ENCODE measurements at regions not wholly inside any gene's neighbourhood (a gene's known extent, or its start where the extent isn't known, plus 50 kb on each side); places are given as distances from the start of the nearest gene placed in this dataset.

- no peaks in the 10 kb centered on the region for H3K36me3 ChIP-seq (ENCODE audit: insufficient read depth, low read length)
- no peak overlapping the region for H3K4me2 ChIP-seq (ENCODE audit: low read length)
- H3K79me2 ChIP-seq (replicated peaks; ENCODE audit: insufficient read depth, low read length), result no peaks in the 10 kb centered on the region
- H3K4me3 ChIP-seq (ENCODE audit: low read length), result no peak overlapping the region
- TF ChIP-seq SMC3 (conservative IDR thresholded peaks at IDR 0.05; ENCODE audit: poor library complexity) (no peak), EP300 (conservative IDR thresholded peaks at IDR 0.05; ENCODE audit: poor library complexity, severe bottlenecking) (no peak), EZH2 (IDR thresholded peaks at IDR 0.05; ENCODE audit: borderline replicate concordance, insufficient read depth, low read length, poor library complexity, severe bottlenecking) (no peak), REST (IDR thresholded peaks at IDR 0.05; ENCODE audit: borderline replicate concordance) (no peak)
- TF ChIP-seq, protein P1, sequence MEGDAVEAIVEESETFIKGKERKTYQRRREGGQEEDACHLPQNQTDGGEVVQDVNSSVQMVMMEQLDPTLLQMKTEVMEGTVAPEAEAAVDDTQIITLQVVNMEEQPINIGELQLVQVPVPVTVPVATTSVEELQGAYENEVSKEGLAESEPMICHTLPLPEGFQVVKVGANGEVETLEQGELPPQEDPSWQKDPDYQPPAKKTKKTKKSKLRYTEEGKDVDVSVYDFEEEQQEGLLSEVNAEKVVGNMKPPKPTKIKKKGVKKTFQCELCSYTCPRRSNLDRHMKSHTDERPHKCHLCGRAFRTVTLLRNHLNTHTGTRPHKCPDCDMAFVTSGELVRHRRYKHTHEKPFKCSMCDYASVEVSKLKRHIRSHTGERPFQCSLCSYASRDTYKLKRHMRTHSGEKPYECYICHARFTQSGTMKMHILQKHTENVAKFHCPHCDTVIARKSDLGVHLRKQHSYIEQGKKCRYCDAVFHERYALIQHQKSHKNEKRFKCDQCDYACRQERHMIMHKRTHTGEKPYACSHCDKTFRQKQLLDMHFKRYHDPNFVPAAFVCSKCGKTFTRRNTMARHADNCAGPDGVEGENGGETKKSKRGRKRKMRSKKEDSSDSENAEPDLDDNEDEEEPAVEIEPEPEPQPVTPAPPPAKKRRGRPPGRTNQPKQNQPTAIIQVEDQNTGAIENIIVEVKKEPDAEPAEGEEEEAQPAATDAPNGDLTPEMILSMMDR (IDR thresholded peaks at IDR 0.05; ENCODE audit: poor library complexity, severe bottlenecking), result no peak
- no peaks in the 10 kb centered on the region for H3F3A ChIP-seq (ENCODE audit: insufficient read depth, low read length, poor library complexity, severe bottlenecking)
- H3K27me3 ChIP-seq (ENCODE audit: insufficient read depth, low read depth, low read length), result no peaks in the 10 kb centered on the region
- no peak overlapping the region for H3K9ac ChIP-seq (ENCODE audit: low read length)
- no peak overlapping the region for H3K27ac ChIP-seq (ENCODE audit: low read length)
- no peaks in the 10 kb centered on the region for H3K9me3 ChIP-seq (ENCODE audit: low read length)
- H4K20me1 ChIP-seq (ENCODE audit: insufficient read depth), result no peaks in the 10 kb centered on the region
- no peaks in the 10 kb centered on the region for H3K9me2 ChIP-seq (ENCODE audit: insufficient read depth, low read length)
- H2AFZ ChIP-seq (ENCODE audit: low read depth, low read length), result no peak overlapping the region
Measured at GRCh38 chr6:155708100-155708499, 252.5 kb upstream of the NOX3 start.

DNA sequence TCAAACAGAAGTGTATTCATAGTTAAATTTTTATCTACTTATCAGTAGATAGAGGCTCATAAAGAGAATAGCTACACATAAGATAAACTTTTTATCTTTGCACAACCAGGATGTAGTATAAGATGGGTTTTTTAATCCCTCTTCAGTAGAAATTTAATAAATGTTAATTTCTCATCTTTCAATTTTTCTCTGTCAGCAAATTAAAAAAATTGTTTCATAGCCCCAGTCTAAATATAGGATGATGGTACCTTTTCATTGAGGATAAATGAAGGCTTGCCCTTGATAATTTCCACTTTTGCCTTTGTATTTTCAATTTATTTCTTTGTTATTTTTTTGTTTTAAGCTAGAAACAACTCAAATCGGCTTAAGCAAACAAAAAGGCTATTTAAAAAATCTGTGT, 251.2 kb upstream of the NOX3 start:
- TF ChIP-seq EP300 (conservative IDR thresholded peaks at IDR 0.05; ENCODE audit: poor library complexity, severe bottlenecking) (no peak), MXI1 (conservative IDR thresholded peaks at IDR 0.05; ENCODE audit: poor library complexity, severe bottlenecking) (no peak), REST (IDR thresholded peaks at IDR 0.05; ENCODE audit: borderline replicate concordance) (no peak), RAD21 (conservative IDR thresholded peaks at IDR 0.05) (no peak), POLR2AphosphoS5 (IDR thresholded peaks at IDR 0.05) (no peak), EZH2 (IDR thresholded peaks at IDR 0.05; ENCODE audit: borderline replicate concordance, insufficient read depth, low read length, poor library complexity, severe bottlenecking) (no peak), SMC3 (conservative IDR thresholded peaks at IDR 0.05; ENCODE audit: poor library complexity) (no peak), TAF1 (IDR thresholded peaks at IDR 0.05; ENCODE audit: low read depth) (no peak)
- TF ChIP-seq, protein P1 (IDR thresholded peaks at IDR 0.05; ENCODE audit: poor library complexity, severe bottlenecking), result no peak
- no peak overlapping the region for H3K27ac ChIP-seq (ENCODE audit: low read length)

More for the DNA sequence above, 251.2 kb upstream of the NOX3 start:
- H3K36me3 ChIP-seq (ENCODE audit: insufficient read depth, low read length), result no peaks in the 10 kb centered on the region
- no peaks in the 10 kb centered on the region for H3K79me2 ChIP-seq (replicated peaks; ENCODE audit: insufficient read depth, low read length)
- H2AFZ ChIP-seq (ENCODE audit: low read depth, low read length), result no peak overlapping the region
- H3K9ac ChIP-seq (ENCODE audit: low read length), result no peak overlapping the region
- no peaks in the 10 kb centered on the region for H3F3A ChIP-seq (ENCODE audit: insufficient read depth, low read length, poor library complexity, severe bottlenecking)
- no peak overlapping the region for H3K4me3 ChIP-seq (ENCODE audit: low read length)
- no peak overlapping the region for H3K4me2 ChIP-seq (ENCODE audit: low read length)
- no peaks in the 10 kb centered on the region for H3K9me3 ChIP-seq (ENCODE audit: low read length)
- no peaks in the 10 kb centered on the region for H3K9me2 ChIP-seq (ENCODE audit: insufficient read depth, low read length)
- H4K20me1 ChIP-seq (ENCODE audit: insufficient read depth), result no peaks in the 10 kb centered on the region
- no peaks in the 10 kb centered on the region for H3K27me3 ChIP-seq (ENCODE audit: insufficient read depth, low read depth, low read length)

All from neural cell (in vitro differentiated cells).